ENCODE measurements at regions not wholly inside any gene's neighbourhood (a gene's known extent, or its start where the extent isn't known, plus 50 kb on each side); places are given as distances from the start of the nearest gene placed in this dataset.
"Not testable (repeated sequence)": the region's sequence is repeated elsewhere in the genome, so short reads cannot be mapped to it uniquely, and the experiment has no call there.

DNA sequence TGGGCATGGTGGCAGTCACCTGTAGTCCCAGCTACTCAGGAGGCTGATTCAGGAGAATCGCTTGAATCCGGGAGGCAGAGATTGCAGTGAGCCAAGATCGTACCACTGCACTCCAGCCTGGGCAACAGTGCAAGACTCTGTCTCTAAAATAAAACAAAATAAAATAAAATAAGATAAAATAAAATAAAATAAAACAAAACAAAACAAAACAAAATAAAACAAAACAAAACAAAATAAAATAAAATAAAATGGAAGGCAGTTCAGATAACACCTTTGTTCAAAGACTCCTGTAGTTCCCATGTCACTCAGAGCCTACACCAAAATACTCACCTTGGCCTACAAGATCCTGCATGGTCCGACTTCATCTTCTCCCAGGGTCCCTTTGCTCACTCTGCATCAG, 61.3 kb downstream of the SYF2 start:
- H3K27me3 ChIP-seq (ENCODE audit: control insufficient read depth in 1 of 2, insufficient read depth in 2 of 2, low read length in 2 of 2); H3K27ac ChIP-seq (ENCODE audit: low read depth, low read length); H3K9me3 ChIP-seq (ENCODE audit: control insufficient read depth in 1 of 2, low read length in 2 of 2); H3K9ac ChIP-seq (ENCODE audit: low read depth in 1 of 2, low read length in 2 of 2); H3K36me3 ChIP-seq (ENCODE audit: control insufficient read depth in 1 of 2, insufficient read depth in 2 of 2, low read length in 2 of 2); H3K4me3 ChIP-seq (ENCODE audit: low read depth in 1 of 2, low read length in 2 of 2): not testable (repeated sequence)
- H3K4me1 ChIP-seq (ENCODE audit: control insufficient read depth in 1 of 2, insufficient read depth in 2 of 2, low read length in 2 of 2) = peaks cover 16 to 25% of the 10 kb centered on the region in 2 donors

DNA sequence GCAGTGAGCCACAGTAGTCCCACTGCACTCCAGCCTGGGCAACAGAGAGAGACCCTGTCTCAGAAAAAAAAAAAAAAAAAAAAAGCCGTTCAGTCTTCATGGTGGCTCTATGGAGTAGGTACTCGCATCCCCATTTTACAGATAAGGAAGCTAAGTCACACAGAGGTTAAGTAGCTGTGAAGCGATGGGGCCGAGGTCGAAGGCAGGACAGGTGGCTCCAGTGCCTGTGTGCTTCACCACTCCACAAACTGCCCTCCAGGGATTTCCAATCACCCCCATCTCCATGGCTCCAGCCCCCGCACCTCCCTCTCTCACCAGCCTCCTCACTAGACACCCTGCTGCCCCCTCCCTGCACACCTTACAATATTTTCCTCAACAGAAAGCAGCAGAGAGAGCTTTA, 61.9 kb downstream of the SYF2 start:
- Histone ChIP-seq H3K27me3 (ENCODE audit: control insufficient read depth in 1 of 2, insufficient read depth in 2 of 2, low read length in 2 of 2) (no peaks in the 10 kb centered on the region), H3K36me3 (ENCODE audit: control insufficient read depth in 1 of 2, insufficient read depth in 2 of 2, low read length in 2 of 2) (no peaks in the 10 kb centered on the region), H3K9me3 (ENCODE audit: control insufficient read depth in 1 of 2, low read length in 2 of 2) (no peaks in the 10 kb centered on the region), H3K9ac (ENCODE audit: low read depth in 1 of 2, low read length in 2 of 2) (no peak overlapping the region), H3K27ac (ENCODE audit: low read depth, low read length) (no peak overlapping the region), H3K4me1 (ENCODE audit: control insufficient read depth in 1 of 2, insufficient read depth in 2 of 2, low read length in 2 of 2) (peaks cover 16 to 25% of the 10 kb centered on the region in 2 donors), H3K4me3 (ENCODE audit: low read depth in 1 of 2, low read length in 2 of 2) (no peak overlapping the region)

DNA sequence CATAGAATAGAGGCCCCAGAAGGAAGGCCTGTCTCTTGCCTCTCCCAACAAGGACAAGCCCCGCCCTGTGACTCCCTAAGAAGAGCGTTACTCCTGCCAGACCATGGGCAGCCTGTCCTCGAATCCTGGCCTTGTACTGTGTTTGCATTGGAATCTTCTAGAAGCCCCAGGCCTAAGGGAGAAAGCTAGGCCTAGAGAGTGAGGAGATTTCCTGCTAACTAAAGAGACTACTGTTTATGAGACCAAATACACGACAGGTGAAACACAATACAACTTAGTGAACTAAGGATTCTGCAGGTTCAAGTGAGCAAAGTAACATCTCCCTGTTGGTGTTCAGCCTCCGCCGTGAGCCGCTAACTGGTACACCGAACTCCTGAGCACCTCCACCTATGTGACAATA, 62.7 kb downstream of the SYF2 start:
- Histone ChIP-seq H3K27me3 (ENCODE audit: control insufficient read depth in 1 of 2, insufficient read depth in 2 of 2, low read length in 2 of 2) (no peaks in the 10 kb centered on the region), H3K27ac (ENCODE audit: low read depth, low read length) (no peak overlapping the region), H3K9me3 (ENCODE audit: control insufficient read depth in 1 of 2, low read length in 2 of 2) (no peaks in the 10 kb centered on the region), H3K4me1 (ENCODE audit: control insufficient read depth in 1 of 2, insufficient read depth in 2 of 2, low read length in 2 of 2) (peaks cover 16 to 25% of the 10 kb centered on the region in 2 donors), H3K9ac (ENCODE audit: low read depth in 1 of 2, low read length in 2 of 2) (no peak overlapping the region), H3K36me3 (ENCODE audit: control insufficient read depth in 1 of 2, insufficient read depth in 2 of 2, low read length in 2 of 2) (no peaks in the 10 kb centered on the region), H3K4me3 (ENCODE audit: low read depth in 1 of 2, low read length in 2 of 2) (no peak overlapping the region)

GRCh38 chr1:25169168-25169567, 63.1 kb downstream of the SYF2 start:
- H3K9me3 ChIP-seq (ENCODE audit: control insufficient read depth in 1 of 2, low read length in 2 of 2) = no peaks in the 10 kb centered on the region
- H3K36me3 ChIP-seq (ENCODE audit: control insufficient read depth in 1 of 2, insufficient read depth in 2 of 2, low read length in 2 of 2) = no peaks in the 10 kb centered on the region
- peak overlapping the region in 1 of 2 donors; percentile 48 for H3K4me3 ChIP-seq (ENCODE audit: low read depth in 1 of 2, low read length in 2 of 2)
- H3K27me3 ChIP-seq (ENCODE audit: control insufficient read depth in 1 of 2, insufficient read depth in 2 of 2, low read length in 2 of 2) = no peaks in the 10 kb centered on the region
- peaks cover 16 to 25% of the 10 kb centered on the region in 2 donors for H3K4me1 ChIP-seq (ENCODE audit: control insufficient read depth in 1 of 2, insufficient read depth in 2 of 2, low read length in 2 of 2)
- peak overlapping the region; percentile 44 to 52 for H3K9ac ChIP-seq (ENCODE audit: low read depth in 1 of 2, low read length in 2 of 2)
- H3K27ac ChIP-seq (ENCODE audit: low read depth, low read length) = peak overlapping the region; percentile 76

GRCh38 chr1:25168193-25169071, 63.9 kb downstream of the SYF2 start:
- peaks cover 16 to 25% of the 10 kb centered on the region in 2 donors for H3K4me1 ChIP-seq (ENCODE audit: control insufficient read depth in 1 of 2, insufficient read depth in 2 of 2, low read length in 2 of 2)
- peak overlapping the region; percentile 76 for H3K27ac ChIP-seq (ENCODE audit: low read depth, low read length)
- H3K4me3 ChIP-seq (ENCODE audit: low read depth in 1 of 2, low read length in 2 of 2) = peak overlapping the region; percentile 24 to 49
- no peaks in the 10 kb centered on the region for H3K27me3 ChIP-seq (ENCODE audit: control insufficient read depth in 1 of 2, insufficient read depth in 2 of 2, low read length in 2 of 2)
- no peaks in the 10 kb centered on the region for H3K36me3 ChIP-seq (ENCODE audit: control insufficient read depth in 1 of 2, insufficient read depth in 2 of 2, low read length in 2 of 2)
- H3K9me3 ChIP-seq (ENCODE audit: control insufficient read depth in 1 of 2, low read length in 2 of 2) = no peaks in the 10 kb centered on the region
- peak overlapping the region; percentile 44 to 52 for H3K9ac ChIP-seq (ENCODE audit: low read depth in 1 of 2, low read length in 2 of 2)

GRCh38 chr1:25167269-25168192, 64.8 kb downstream of the SYF2 start:
- no peaks in the 10 kb centered on the region for H3K9me3 ChIP-seq (ENCODE audit: control insufficient read depth in 1 of 2, low read length in 2 of 2)
- peaks cover 16 to 25% of the 10 kb centered on the region in 2 donors for H3K4me1 ChIP-seq (ENCODE audit: control insufficient read depth in 1 of 2, insufficient read depth in 2 of 2, low read length in 2 of 2)
- peak overlapping the region; percentile 46 for H3K27ac ChIP-seq (ENCODE audit: low read depth, low read length)
- H3K36me3 ChIP-seq (ENCODE audit: control insufficient read depth in 1 of 2, insufficient read depth in 2 of 2, low read length in 2 of 2) = no peaks in the 10 kb centered on the region
- peak overlapping the region; percentile 1 to 49 for H3K4me3 ChIP-seq (ENCODE audit: low read depth in 1 of 2, low read length in 2 of 2)
- peak overlapping the region in 1 of 2 donors; percentile 26 for H3K9ac ChIP-seq (ENCODE audit: low read depth in 1 of 2, low read length in 2 of 2)
- no peaks in the 10 kb centered on the region for H3K27me3 ChIP-seq (ENCODE audit: control insufficient read depth in 1 of 2, insufficient read depth in 2 of 2, low read length in 2 of 2)

GRCh38 chr1:25166847-25167246, 65.5 kb downstream of the SYF2 start:
- Histone ChIP-seq H3K4me3 (ENCODE audit: low read depth in 1 of 2, low read length in 2 of 2) (no peak overlapping the region), H3K9ac (ENCODE audit: low read depth in 1 of 2, low read length in 2 of 2) (no peak overlapping the region), H3K27ac (ENCODE audit: low read depth, low read length) (no peak overlapping the region), H3K27me3 (ENCODE audit: control insufficient read depth in 1 of 2, insufficient read depth in 2 of 2, low read length in 2 of 2) (no peaks in the 10 kb centered on the region), H3K36me3 (ENCODE audit: control insufficient read depth in 1 of 2, insufficient read depth in 2 of 2, low read length in 2 of 2) (no peaks in the 10 kb centered on the region), H3K9me3 (ENCODE audit: control insufficient read depth in 1 of 2, low read length in 2 of 2) (no peaks in the 10 kb centered on the region), H3K4me1 (ENCODE audit: control insufficient read depth in 1 of 2, insufficient read depth in 2 of 2, low read length in 2 of 2) (peaks cover 16 to 25% of the 10 kb centered on the region in 2 donors)

GRCh38 chr1:25163986-25164385, 68.3 kb downstream of the SYF2 start:
- Histone ChIP-seq H3K9ac (ENCODE audit: low read depth in 1 of 2, low read length in 2 of 2) (no peak overlapping the region), H3K4me3 (ENCODE audit: low read depth in 1 of 2, low read length in 2 of 2) (no peak overlapping the region), H3K27ac (ENCODE audit: low read depth, low read length) (no peak overlapping the region), H3K27me3 (ENCODE audit: control insufficient read depth in 1 of 2, insufficient read depth in 2 of 2, low read length in 2 of 2) (no peaks in the 10 kb centered on the region), H3K36me3 (ENCODE audit: control insufficient read depth in 1 of 2, insufficient read depth in 2 of 2, low read length in 2 of 2) (no peaks in the 10 kb centered on the region), H3K4me1 (ENCODE audit: control insufficient read depth in 1 of 2, insufficient read depth in 2 of 2, low read length in 2 of 2) (peaks cover 16 to 17% of the 10 kb centered on the region in 2 donors), H3K9me3 (ENCODE audit: control insufficient read depth in 1 of 2, low read length in 2 of 2) (no peaks in the 10 kb centered on the region)

DNA sequence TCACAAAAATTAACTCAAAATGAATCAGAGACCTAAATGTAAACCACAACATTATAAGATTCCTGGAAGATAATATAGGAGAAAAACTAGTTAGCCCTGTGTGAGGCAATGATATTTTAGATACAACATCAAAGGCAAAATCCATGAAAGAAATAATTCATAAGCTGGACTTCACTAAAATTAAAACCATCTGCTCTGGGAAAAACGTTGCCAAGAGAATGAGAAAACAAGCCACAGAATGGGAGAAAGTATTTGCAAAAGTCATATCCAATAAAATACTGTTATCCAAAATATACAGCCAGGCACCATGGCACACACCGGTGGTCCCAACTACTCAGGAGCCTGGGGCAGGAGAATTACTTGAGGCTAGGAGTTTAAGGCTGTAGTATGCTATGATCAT, 70.3 kb downstream of the SYF2 start:
- no peaks in the 10 kb centered on the region for H3K27me3 ChIP-seq (ENCODE audit: control insufficient read depth in 1 of 2, insufficient read depth in 2 of 2, low read length in 2 of 2)
- H3K9ac ChIP-seq (ENCODE audit: low read depth in 1 of 2, low read length in 2 of 2) = no peak overlapping the region
- no peaks in the 10 kb centered on the region for H3K9me3 ChIP-seq (ENCODE audit: control insufficient read depth in 1 of 2, low read length in 2 of 2)
- peaks cover under 1 to 1% of the 10 kb centered on the region in 2 donors for H3K4me1 ChIP-seq (ENCODE audit: control insufficient read depth in 1 of 2, insufficient read depth in 2 of 2, low read length in 2 of 2)
- no peaks in the 10 kb centered on the region for H3K36me3 ChIP-seq (ENCODE audit: control insufficient read depth in 1 of 2, insufficient read depth in 2 of 2, low read length in 2 of 2)
- H3K4me3 ChIP-seq (ENCODE audit: low read depth in 1 of 2, low read length in 2 of 2) = no peak overlapping the region
- no peak overlapping the region for H3K27ac ChIP-seq (ENCODE audit: low read depth, low read length)

GRCh38 chr1:25157846-25158245, 74.5 kb downstream of the SYF2 start:
- H3K4me3 ChIP-seq (ENCODE audit: low read depth in 1 of 2, low read length in 2 of 2) = no peak overlapping the region
- H3K4me1 ChIP-seq (ENCODE audit: control insufficient read depth in 1 of 2, insufficient read depth in 2 of 2, low read length in 2 of 2) = no peaks in the 10 kb centered on the region
- H3K9ac ChIP-seq (ENCODE audit: low read depth in 1 of 2, low read length in 2 of 2) = no peak overlapping the region
- H3K27me3 ChIP-seq (ENCODE audit: control insufficient read depth in 1 of 2, insufficient read depth in 2 of 2, low read length in 2 of 2) = no peaks in the 10 kb centered on the region
- no peaks in the 10 kb centered on the region for H3K36me3 ChIP-seq (ENCODE audit: control insufficient read depth in 1 of 2, insufficient read depth in 2 of 2, low read length in 2 of 2)
- H3K9me3 ChIP-seq (ENCODE audit: control insufficient read depth in 1 of 2, low read length in 2 of 2) = no peaks in the 10 kb centered on the region
- no peak overlapping the region for H3K27ac ChIP-seq (ENCODE audit: low read depth, low read length)

All from duodenal mucosa (tissue), 2 donors.